ENCODE measurements at regions not wholly inside any gene's neighbourhood (a gene's known extent, or its start where the extent isn't known, plus 50 kb on each side); places are given as distances from the start of the nearest gene placed in this dataset.

- TF ChIP-seq CTCF (IDR thresholded peaks at IDR 0.05), result no peak
- ATAC-seq (ENCODE audit: poor library complexity) (no peak), DNase-seq (peak in 3 of 14 experiments; percentile 3 to 41 (median 34))
- Mint-ChIP-seq H3K9me3 (no peaks in the 10 kb centered on the region), H3K27me3 (peaks cover 11% of the 10 kb centered on the region), H3K4me3 (no peak overlapping the region), H3K36me3 (ENCODE audit: low read depth) (no peaks in the 10 kb centered on the region), H3K27ac (no peak overlapping the region), H3K4me1 (ENCODE audit: low read depth) (peaks cover 18% of the 10 kb centered on the region)
- POLR2A ChIA-PET, result no interaction called here
- no peaks in the 10 kb centered on the region for H3K36me3 ChIP-seq (ENCODE audit: insufficient read depth, low read length)
- no peak overlapping the region for H3K27ac ChIP-seq (ENCODE audit: low read depth in 1 of 2, low read length in 2 of 2)
- peaks cover 20% of the 10 kb centered on the region for H3K4me1 ChIP-seq (ENCODE audit: insufficient read depth, low read length)
- H3K9me3 ChIP-seq (ENCODE audit: control insufficient read depth in 1 of 2, insufficient read depth in 1 of 2, low read length in 2 of 2), result peaks cover 0 to 14% of the 10 kb centered on the region in 2 experiments
- intact Hi-C loops (cut with DNase I, micrococcal nuclease), result no loop called here
- H3K4me3 ChIP-seq (ENCODE audit: low read length), result no peak overlapping the region
- CTCF ChIA-PET, result no interaction called here
- no peaks in the 10 kb centered on the region for H3K27me3 ChIP-seq (ENCODE audit: control insufficient read depth in 1 of 2, insufficient read depth in 2 of 2, low read length in 2 of 2)
Observed at GRCh38 chr9:89659891-89660685, 55.3 kb downstream of the GADD45G start.

GRCh38 chr9:89661391-89661949 lies 56.7 kb downstream of the GADD45G start:
- no peak for TF ChIP-seq CTCF (IDR thresholded peaks at IDR 0.05)
- H3K27ac Mint-ChIP-seq, result no peak overlapping the region
- ChIA-PET CTCF (no interaction called here), POLR2A (no interaction called here)
- Histone ChIP-seq H3K36me3 (ENCODE audit: insufficient read depth, low read length) (no peaks in the 10 kb centered on the region), H3K9me3 (ENCODE audit: control insufficient read depth in 1 of 2, insufficient read depth in 1 of 2, low read length in 2 of 2) (peaks cover 0 to 15% of the 10 kb centered on the region in 2 experiments), H3K4me3 (ENCODE audit: low read length) (no peak overlapping the region), H3K4me1 (ENCODE audit: insufficient read depth, low read length) (peaks cover 12% of the 10 kb centered on the region), H3K27me3 (ENCODE audit: control insufficient read depth in 1 of 2, insufficient read depth in 2 of 2, low read length in 2 of 2) (no peaks in the 10 kb centered on the region), H3K27ac (ENCODE audit: low read depth in 1 of 2, low read length in 2 of 2) (no peak overlapping the region)
- ATAC-seq (ENCODE audit: poor library complexity) (no peak), DNase-seq (no peak)
- peaks cover 14% of the 10 kb centered on the region for H3K4me1 Mint-ChIP-seq (ENCODE audit: low read depth)
- H3K4me3 Mint-ChIP-seq, result no peak overlapping the region
- intact Hi-C loops (cut with DNase I, micrococcal nuclease), result no loop called here
- peaks cover 15% of the 10 kb centered on the region for H3K27me3 Mint-ChIP-seq
- no peaks in the 10 kb centered on the region for H3K9me3 Mint-ChIP-seq
- H3K36me3 Mint-ChIP-seq (ENCODE audit: low read depth), result no peaks in the 10 kb centered on the region

- no peaks in the 10 kb centered on the region for H3K36me3 Mint-ChIP-seq (ENCODE audit: low read depth)
- TF ChIP-seq CTCF (IDR thresholded peaks at IDR 0.05), result no peak
- H3K27ac Mint-ChIP-seq, result no peak overlapping the region
- H3K9me3 Mint-ChIP-seq, result no peaks in the 10 kb centered on the region
- CTCF ChIA-PET, result no interaction called here
- ATAC-seq (ENCODE audit: poor library complexity) (no peak), DNase-seq (peak in 3 of 14 experiments; percentile 6 to 40 (median 30))
- intact Hi-C loops (cut with DNase I, micrococcal nuclease), result no loop called here
- POLR2A ChIA-PET, result no interaction called here
- Histone ChIP-seq H3K27me3 (ENCODE audit: control insufficient read depth in 1 of 2, insufficient read depth in 2 of 2, low read length in 2 of 2) (no peaks in the 10 kb centered on the region), H3K4me3 (ENCODE audit: low read length) (no peak overlapping the region), H3K4me1 (ENCODE audit: insufficient read depth, low read length) (peaks cover 6% of the 10 kb centered on the region), H3K36me3 (ENCODE audit: insufficient read depth, low read length) (no peaks in the 10 kb centered on the region), H3K9me3 (ENCODE audit: control insufficient read depth in 1 of 2, insufficient read depth in 1 of 2, low read length in 2 of 2) (peaks cover 0 to 12% of the 10 kb centered on the region in 2 experiments), H3K27ac (ENCODE audit: low read depth in 1 of 2, low read length in 2 of 2) (no peak overlapping the region)
- H3K4me1 Mint-ChIP-seq (ENCODE audit: low read depth), result peaks cover 7% of the 10 kb centered on the region
- H3K27me3 Mint-ChIP-seq, result peaks cover 15% of the 10 kb centered on the region
- no peak overlapping the region for H3K4me3 Mint-ChIP-seq
Observed at GRCh38 chr9:89661956-89662717, 57.3 kb downstream of the GADD45G start.

Measured in CD4-positive, alpha-beta T cell (primary cell).